ENCODE measurements at regions not wholly inside any gene's neighbourhood (a gene's known extent, or its start where the extent isn't known, plus 50 kb on each side); places are given as distances from the start of the nearest gene placed in this dataset.

DNA sequence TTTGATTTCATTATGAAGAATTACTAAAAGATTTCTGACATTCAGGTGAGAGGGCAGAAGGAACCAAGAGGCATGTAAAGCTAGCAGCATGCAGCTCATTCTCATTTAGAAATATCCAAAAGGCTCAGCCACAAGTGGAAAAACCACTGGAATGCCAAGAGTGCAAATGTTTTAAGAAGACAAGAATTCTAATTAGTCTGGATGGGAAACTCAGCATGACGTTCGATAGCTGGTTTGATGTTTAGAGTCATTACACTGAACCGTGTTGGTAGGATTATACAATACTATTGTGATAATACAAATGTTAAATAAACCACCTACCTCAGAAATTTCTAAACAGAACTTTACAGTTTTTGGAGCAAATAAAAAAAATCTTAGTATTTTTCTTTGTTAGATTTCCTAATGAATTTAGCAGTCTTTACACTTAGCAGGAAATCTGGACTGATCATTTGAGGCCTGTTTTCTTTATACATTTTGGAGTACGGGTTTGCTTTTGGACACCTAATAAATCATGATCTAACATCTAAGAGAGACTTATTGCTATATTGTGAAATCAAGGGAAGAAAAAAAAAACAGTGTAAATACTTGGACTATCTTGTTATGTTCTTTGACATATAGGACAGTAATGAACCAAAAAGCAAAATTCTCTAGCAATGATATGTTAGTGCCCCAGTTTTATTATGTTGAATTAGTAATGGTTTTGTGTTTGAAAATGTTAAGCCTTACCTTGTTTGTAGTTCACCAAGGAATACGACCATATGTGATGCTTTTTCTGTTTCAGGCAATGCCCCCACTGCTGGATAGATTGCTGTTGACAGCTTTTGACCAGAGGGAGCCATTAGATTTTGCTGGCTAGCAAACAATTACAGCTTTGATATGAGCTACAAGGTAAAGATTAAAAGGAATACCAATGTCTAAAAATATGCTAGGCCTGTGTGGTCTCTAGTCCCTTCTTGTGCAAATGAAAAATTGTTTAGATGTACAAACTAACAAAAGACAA is 354.1 kb upstream of the SEMA3A start:
- DNase-seq (ENCODE audit: low read depth in 2 of 2) = no peak

DNA sequence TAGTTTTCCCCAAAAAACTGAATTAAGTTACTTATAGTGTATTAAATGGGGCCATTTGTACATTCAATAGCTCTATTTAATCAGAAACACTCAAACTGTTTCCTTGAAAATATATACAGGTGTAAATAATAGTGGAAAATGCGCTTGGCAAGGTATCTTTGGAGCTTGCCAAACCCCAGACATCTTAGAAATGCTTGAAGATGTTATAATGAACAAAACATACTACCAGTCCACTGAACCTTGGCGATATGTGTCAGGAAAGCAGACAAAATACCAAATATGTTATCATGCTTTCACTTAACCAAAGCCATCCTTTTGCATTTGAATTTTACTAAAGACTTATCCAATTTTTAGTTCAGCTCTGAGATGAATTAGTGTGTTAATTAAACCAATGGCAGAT is 352.7 kb upstream of the SEMA3A start:
- DNase-seq (ENCODE audit: low read depth in 2 of 2) = no peak

DNA sequence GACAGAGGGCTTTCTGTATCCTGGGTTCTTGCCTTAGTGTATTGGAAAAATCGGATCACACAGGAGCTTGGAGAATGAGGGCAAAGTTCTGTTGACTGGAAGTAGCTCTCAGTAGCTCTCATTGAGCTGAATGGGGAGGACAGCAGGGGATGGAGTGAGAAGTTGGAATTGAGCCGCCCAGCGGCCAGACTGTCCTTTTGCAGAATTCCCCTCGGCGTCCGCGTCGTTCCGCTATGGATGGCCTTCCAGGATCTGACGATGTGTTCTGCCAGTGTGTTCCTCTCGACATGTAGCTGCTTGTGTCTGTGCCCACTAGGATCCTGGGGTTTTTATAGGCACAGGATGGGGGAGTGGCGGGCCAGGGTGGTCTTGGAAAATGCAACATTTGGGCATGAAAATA is 351.8 kb upstream of the SEMA3A start:
- no peak for DNase-seq (ENCODE audit: low read depth in 2 of 2)

DNA sequence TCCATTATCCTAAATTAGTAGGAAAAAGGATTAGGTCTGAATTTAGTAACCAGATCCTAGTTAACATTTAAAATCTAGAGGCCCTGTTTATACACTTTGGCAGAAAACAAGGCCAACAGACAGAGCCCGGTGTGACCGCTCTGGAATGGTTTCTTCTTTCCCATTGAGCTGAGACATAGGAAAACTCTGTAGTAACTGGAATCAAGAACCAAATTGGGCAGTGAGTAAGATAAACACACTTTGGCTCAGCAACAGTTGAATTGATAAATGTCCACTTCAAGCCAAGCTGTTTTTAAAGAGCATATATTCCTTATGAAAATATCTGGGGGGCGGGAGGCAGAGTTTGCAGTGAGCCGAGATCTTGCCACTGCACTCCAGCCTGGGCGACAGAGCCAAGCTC is 343.7 kb upstream of the SEMA3A start:
- DNase-seq (ENCODE audit: low read depth in 2 of 2) = no peak

DNA sequence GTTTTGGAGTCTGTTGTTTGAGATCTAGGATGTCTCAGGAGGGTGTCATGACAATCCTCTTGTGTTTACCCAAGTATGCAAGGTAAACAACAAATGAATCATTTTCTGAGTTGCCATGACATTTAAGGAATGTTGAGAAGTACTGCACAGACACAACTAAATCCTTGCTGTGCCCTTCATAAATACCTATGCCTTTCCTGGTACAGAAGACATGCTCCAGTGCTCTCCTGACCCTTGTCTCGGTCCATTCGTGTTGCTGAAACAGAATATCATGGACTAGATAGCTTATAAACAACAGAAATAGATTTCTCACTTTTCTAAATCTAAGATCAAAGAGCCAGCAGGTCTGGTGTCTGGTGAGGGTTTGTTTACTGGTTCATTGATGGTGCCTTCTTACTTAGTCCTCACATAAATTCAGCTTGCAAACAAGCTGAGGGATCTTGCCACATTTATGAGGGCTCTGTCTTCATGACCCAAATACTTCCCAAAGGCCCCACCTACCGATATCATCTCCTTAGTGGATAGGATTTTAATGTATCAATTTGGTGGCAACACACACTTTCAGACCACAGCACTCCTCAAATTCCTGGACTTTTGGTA is 341.8 kb upstream of the SEMA3A start:
- no peak for DNase-seq (ENCODE audit: low read depth in 2 of 2)

DNA sequence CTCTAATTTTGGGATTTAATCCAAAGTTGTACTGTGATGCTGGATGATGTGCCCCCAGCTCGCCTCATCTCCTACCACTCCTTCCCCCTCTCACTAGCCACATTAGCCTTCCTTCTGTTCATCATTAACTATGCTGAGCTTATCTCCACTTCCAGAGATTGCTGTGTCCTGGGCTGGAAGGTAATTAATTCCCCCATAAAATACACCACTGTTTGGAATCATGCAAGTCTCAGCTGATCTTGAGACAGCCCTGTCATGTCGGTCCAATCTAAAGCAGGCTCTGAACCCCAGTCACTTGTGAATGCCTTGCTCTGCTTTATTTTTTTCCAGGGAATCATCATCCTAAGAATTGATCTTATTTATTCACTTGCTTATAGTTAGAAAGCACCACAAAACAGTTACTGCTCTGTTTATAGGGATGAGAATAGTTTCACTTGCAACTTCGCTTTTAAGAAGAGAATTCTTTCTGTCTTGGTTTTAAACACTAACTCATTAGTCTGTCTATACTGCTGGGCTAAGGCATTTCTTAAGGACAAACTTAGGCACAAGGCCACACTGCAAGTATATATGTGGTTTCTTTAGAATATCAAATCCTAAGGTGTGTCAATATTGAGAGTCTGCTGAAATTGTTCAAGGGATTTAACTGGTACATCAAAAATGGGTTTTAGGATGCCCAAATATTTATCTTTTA is 341.1 kb upstream of the SEMA3A start:
- DNase-seq (ENCODE audit: low read depth in 2 of 2) = no peak

DNA sequence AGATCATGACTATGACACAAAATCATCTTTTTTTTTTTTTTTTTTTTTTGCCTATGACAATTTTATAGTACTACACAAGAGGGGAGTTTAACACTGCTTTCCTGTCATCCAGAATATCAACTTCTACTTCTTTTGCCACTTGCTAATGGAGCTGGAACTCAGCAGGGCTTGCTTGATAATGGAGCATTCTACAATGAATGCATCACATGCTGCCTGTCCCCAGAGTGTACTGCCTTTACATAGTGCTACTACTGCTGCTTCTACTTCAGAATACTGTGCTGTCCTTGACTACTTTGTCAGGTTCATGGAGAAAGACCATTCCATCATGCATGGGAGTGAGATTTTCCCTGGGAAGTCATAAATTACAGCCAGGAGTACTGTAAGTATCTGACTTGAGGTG is 338.6 kb upstream of the SEMA3A start:
- DNase-seq (ENCODE audit: low read depth in 2 of 2) = no peak

DNA sequence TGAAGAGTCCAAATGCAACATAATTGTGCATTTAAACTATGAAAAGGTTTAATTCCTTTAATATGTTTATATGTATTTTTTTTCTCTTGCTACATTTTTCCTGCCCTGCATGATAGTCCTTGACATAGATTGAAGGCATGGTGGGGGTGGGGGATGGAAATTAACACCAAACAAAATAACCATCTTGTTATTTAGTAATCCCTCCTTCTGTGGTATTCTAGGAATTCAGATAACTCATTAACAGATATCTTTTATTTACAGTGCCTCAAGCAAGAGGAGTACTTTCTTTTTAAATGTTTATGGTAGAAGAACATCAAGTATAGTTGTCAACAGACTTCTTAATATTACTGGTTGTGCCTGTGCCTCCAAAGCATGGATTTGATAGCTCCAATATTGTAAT is 337.6 kb upstream of the SEMA3A start:
- DNase-seq (ENCODE audit: low read depth in 2 of 2) = no peak

DNA sequence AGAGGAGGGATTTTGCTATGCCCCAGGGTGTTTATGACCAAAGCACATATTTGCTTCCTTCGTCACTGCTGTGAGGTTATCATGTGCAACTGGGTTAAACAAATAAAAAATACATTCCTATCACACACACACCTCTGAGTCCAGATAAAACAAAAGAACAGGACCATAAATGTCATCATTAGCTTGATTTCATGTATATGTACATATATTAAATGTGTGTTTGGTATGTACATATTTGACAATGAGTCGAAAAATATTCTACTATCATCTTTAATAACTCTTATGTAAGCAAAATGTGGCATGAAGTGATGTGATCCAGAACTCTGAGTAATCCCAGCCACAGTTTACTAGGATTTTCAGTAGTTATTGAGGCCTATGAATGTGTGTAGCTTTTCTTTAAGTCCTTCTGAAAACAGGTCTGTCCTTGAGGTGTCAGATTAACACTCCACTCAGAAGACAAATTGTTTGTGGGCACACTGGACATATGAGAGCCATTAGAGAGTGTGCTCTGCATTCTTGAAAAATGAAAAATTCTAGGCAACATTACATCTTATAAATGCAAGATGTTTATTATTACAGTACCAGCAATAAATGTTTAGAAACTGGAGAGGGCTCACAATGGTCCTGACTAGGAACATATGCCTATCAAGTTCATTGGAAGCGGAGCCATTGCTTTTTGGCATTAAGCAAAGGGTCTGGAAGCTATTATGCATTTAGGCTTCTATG is 335.1 kb upstream of the SEMA3A start:
- DNase-seq (ENCODE audit: low read depth in 2 of 2) = peak in 1 of 2 donors; percentile 47

DNA sequence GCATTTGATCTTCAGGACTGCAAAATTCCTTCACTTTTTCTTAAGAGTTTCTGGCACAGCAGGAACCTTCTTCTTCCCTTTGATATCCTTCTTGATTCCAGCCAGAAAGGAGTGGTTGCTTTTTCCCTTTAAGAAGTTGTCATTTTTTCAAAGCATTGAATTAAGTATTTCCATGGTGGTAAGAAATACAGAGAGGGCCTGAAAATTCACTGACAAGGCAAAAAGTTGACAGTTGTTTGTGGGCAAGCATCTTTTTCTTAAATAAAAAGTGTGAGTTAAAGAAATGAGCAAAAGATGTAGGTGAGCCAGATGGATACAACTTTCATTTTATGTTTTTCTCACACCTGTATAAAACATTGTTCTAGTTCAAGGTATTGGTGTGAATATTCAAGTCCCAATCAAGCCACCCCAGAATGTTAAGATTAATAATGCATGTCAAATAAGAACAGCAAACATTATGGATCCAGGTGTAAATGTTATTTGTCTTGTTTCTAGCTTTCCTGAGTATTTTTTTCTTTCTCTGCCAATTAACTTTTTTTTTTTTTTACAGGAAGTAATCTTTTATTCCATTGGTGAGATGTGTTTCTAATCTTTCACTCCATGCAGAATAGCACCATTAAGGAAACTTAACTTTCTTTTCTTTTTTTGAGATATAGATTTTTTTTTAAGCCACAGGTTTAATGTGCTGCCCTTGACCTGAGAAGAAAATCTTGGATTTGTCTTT is 334.3 kb upstream of the SEMA3A start:
- no peak for DNase-seq (ENCODE audit: low read depth in 2 of 2)

DNA sequence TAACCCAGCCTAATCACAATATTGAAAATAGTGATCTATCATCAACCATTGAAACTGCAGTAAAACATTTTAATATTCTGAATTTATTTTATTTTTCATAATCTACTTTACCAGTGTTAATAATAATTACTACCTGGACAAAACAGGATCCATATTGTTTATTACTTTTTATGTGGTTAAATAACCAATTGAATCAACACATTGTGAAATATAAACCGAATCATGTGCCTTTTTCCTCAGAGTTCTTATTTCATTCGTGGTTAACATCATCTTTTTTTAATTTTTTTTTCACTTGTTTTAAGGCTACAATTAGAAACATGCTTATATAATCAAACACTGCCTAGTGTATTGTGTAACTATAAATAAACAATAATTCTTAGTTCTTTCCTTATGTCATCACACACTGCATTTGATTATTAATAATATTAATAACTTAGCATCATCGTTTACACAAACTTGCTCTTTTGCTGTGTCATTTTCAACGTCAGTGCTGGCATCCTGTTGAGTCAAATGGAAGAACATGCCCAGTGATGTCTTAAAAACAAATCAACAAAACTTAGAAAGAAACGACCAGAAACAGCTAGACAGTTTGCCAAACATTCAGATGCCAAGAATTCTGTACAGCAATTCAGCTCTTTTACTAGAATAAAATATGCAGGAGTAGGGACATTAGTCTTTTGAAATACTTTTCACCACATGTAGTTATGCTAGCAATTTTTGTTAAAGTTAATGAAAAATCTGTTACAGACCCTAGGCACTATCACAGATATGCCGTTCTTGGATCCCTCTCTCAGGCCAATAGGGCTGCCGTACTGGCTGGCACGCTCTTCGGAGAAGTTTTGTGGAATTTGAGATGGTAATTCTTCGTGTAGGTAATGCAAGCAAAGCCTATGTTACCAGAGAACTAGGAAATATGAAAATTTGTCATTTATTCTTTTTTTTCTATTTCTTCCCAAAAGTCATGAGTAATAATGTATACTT is 330.4 kb upstream of the SEMA3A start:
- peak; percentile 25 to 65 for DNase-seq (ENCODE audit: low read depth in 2 of 2)

DNA sequence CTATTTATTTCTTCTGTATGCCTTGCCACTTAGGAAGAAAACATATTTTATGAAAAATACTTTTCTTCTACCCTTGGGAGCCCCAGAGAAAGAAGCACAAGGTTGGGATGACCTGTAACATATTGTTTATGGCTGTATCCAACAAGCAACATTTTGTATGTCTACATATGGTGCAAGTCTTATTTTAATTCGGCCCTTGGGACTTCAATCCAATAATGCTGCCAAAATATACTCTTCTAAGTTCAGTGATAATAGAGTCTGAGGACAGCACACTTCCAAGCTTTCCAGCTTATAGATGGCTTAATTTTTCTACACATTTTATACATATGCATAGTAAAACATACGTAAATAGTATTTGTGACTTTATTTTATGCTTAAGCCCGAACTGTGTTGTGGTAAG is 318.5 kb upstream of the SEMA3A start:
- no peak for DNase-seq (ENCODE audit: low read depth in 2 of 2)

DNA sequence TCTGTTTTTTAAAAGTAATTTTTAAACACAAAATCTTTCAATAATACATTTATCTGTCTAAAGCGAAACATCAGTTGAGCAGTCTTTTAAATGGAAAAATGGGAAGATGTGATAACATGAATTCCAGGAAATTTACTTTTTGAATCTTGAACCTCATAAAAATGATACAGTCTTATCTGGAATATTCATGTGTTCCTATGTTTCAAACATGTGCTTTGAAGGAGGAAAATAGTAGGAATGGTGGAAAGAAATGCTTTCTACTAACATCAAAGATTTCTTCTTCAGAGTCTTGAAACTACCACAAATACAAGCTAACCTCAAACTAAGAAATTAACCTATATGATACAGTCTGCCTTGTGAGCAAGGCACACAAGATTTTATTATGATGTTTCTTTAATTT is 317.5 kb upstream of the SEMA3A start:
- DNase-seq (ENCODE audit: low read depth in 2 of 2) = no peak

DNA sequence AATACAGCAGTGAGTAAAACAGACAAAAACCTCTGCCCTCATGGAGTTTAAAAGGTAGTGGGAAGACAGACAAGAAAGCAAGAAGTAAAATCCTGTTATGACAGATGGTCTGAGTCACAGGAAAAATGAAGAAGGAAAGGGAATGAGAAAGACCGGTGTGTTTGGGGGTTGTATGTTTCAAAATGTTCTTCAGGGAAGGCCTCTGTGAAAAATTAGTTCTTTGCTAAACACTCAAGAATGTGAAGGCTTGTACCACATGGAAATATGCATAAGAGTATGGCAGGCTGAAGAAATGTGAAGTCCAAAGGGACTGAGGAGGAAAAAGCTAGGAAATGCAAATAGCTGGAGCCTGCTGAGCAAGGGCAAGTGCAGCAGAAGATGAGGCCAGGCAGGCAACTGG is 315.9 kb upstream of the SEMA3A start:
- DNase-seq (ENCODE audit: low read depth in 2 of 2) = peak in 1 of 2 donors; percentile 11

DNA sequence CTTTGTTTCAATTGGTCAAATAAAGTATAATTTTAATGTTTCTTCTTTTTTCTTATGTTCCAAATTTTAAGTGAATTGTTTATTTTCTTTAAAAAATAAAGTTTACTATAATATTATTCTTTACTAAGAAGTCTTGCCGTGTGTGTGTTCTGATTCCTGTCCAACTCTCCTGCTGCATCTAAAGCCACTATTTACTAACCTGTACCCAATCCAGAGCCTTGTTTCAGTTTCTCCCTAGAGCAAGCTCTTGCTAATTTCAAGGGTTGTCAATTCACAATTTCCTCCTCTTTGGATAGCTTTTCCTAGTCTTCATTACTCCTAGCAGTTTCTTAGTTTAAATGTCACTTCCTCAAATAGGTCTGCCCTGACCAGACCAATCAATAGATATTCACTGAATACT is 314.9 kb upstream of the SEMA3A start:
- no peak for DNase-seq (ENCODE audit: low read depth in 2 of 2)

DNA sequence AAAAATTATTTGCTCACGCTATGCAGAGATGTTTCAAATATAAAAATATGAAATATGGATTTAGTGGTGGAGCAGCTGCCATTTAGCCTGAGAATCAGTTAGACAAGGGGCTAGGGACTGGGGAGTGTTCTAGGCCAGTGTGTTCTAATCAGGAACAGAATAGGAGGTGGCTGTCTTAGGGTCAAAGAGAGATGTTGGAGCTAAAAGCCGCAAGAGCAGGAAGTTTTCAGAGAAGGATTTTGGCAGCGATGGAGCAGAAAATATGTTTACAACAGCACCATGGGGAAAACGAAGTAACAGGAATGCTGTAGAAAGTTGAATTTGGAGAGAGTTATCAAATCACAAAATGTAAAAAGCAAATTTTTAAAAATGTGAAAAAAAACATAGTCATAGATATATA is 314.0 kb upstream of the SEMA3A start:
- no peak for DNase-seq (ENCODE audit: low read depth in 2 of 2)

DNA sequence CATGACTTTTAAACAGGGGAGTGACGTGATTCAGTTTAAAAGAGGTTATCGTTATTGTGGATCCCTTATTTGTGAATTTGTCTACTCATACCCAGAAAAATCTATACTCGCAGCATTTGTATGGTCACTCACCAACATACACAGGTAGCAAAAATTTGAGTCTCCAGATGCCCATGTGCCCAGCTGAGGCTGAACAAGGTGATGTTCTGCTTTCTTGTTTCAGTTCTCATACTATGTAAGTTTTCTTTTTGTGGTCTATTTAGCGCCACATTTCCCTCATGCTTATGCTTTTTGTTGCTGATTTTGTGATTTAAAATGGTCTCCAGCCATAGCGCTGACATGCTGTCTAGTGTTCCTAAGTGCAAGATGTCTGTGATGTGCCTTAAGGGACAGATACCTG is 312.9 kb upstream of the SEMA3A start:
- no peak for DNase-seq (ENCODE audit: low read depth in 2 of 2)

DNA sequence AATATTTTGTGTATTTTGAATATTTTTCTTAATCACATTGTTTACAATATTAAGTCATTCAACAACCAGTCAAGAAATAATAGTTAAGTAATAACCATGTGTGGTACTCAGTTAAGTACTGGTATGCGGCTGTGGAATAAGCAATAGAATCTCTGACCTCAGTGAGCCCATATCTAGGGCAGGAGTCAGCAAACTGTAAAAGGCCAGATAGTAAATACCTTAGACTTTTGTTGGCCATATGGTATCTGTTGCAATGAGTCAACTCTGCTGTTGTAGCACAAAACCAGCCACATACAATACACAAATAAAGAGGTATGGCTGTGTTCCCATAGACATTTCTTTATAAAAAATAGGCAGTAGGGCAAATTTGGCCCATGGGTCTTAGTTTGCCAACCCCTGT is 311.6 kb upstream of the SEMA3A start:
- DNase-seq (ENCODE audit: low read depth in 2 of 2) = no peak

DNA sequence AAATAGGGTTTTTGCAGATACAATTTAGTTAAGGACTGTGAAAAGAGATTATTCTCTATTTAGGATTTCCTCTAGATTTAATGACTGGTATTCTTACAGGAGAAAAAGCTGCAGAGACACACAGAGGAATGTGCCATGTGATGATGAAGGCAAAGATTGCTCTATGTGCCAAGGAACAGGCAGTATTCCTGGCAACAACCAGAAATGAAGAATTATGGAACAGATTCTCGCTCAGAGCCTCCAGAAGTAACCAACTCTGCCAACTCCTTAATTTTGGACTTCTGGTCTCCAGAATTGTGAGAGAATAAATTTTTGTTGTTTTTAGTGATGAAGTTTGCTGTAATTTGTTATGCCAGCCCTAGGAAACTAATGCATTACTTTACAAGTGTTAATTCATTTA is 307.6 kb upstream of the SEMA3A start:
- no peak for DNase-seq (ENCODE audit: low read depth in 2 of 2)

DNA sequence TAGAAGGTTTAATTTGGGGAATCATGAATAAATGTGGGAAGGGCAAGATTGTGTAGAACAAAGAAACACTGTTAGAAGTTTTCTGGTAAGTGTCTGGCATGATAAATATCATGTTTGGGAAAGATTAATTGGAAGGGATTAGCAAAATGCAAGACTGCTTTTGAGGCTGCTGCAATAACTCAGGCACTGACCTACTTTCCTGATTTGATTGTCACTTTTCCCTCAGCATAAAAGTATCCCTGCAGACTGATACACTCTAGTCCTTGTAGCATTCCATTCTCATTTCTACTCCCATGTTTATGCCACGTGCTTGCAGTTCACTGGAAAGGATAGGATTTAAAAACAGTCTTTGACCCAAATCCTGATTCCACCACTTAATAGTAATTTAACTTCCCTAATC is 303.3 kb upstream of the SEMA3A start:
- DNase-seq (ENCODE audit: low read depth in 2 of 2) = no peak
